Spleen (tissue), 11 donors: ENCODE measurements at regions not wholly inside any gene's neighbourhood (a gene's known extent, or its start where the extent isn't known, plus 50 kb on each side); places are given as distances from the start of the nearest gene placed in this dataset.

ENCODE experiments used
- DNase-seq: peaks from one replicate; pipeline ENCODE4 v3.0.0-alpha.2; 2020
- H3K27ac ChIP-seq, 8 donors: fragments of 200-600 bp; sonication (generic) in 7 of 8; 1 replicate in 4 of 8; 2 replicates in 4 of 8; pipeline versions ENCODE4 v1.5.0 to v1.8.0; 2016 to 2021; ENCODE audit warnings: inconsistent platforms in 4 of 8, mild to moderate bottlenecking in 4 of 8, moderate library complexity in 1 of 8
- H3K27me3 ChIP-seq, 7 donors: fragments of 200-600 bp; sonication (generic) in 6 of 7; replicated peaks in 1 of 7; 1 replicate in 4 of 7; 2 replicates in 3 of 7; pipeline versions ENCODE4 v1.5.0 to v1.8.0; 2016 to 2021; ENCODE audit warnings: inconsistent platforms in 3 of 7, mild to moderate bottlenecking in 1 of 7
- H3K36me3 ChIP-seq, 6 donors: fragments of 200-600 bp; sonication (generic) in 5 of 6; 1 replicate in 4 of 6; 2 replicates in 2 of 6; pipeline versions ENCODE4 v1.5.0 to v1.8.0; 2016 to 2021; ENCODE audit warnings: inconsistent platforms in 2 of 6
- H3K4me1 ChIP-seq, 6 donors: fragments of 200-600 bp; sonication (generic) in 5 of 6; 1 replicate in 3 of 6; 2 replicates in 3 of 6; pipeline versions ENCODE4 v1.5.0 to v1.8.0; 2016 to 2021; ENCODE audit warnings: inconsistent platforms in 3 of 6
- H3K4me3 ChIP-seq, 8 donors: fragments of 200-600 bp; sonication (generic) in 7 of 8; 1 replicate in 4 of 8; 2 replicates in 4 of 8; pipeline versions ENCODE4 v1.5.0 to v1.8.0; 2016 to 2021; ENCODE audit warnings: inconsistent platforms in 4 of 8, mild to moderate bottlenecking in 4 of 8, moderate library complexity in 2 of 8
- H3K9me3 ChIP-seq, 8 donors: fragments of 200-600 bp; sonication (generic) in 7 of 8; 1 replicate in 4 of 8; 2 replicates in 4 of 8; pipeline versions ENCODE4 v1.5.0 to v1.8.0; 2016 to 2021; ENCODE audit warnings: inconsistent platforms in 4 of 8
- POLR2A ChIP-seq, 3 donors: fragments of 450-650 bp; IDR thresholded peaks; one replicate each; pipeline ENCODE4 v1.5.1; 2017; ENCODE audit warnings: antibody characterized with exemption in 3 of 3, mild to moderate bottlenecking in 1 of 3
- POLR2AphosphoS5 ChIP-seq, 3 donors: sonication (generic); formaldehyde crosslinking; IDR thresholded peaks; one replicate each; pipeline ENCODE4 v1.5.1; 2017; ENCODE audit warnings: antibody characterized with exemption in 3 of 3
- WGBS, 5 donors: extraction: QIAGEN DNeasy Blood & Tissue Kit in 3 of 5; methylation state at CpG; one replicate each; pipeline versions ENCODE4 v1.1.5 to v1.1.7; 2013 to 2018; 5-methylcytosine and 5-hydroxymethylcytosine counted together
- intact Hi-C: fragments of 100-400 bp; cut with DNase I; formaldehyde crosslinking; loops from one replicate; pipeline ENCODE4 v1.15.0; 2023; ENCODE audit warnings: low total_unique reads
- TF ChIP-seq, protein P1 (sequence below), 11 experiments: fragments of 200-600 bp in 7 of 11; fragments of 450-650 bp in 4 of 11; sonication (generic) in 4 of 11; IDR thresholded peaks in 8 of 11; conservative IDR thresholded peaks in 3 of 11; 1 replicate in 7 of 11; 2 replicates in 4 of 11; pipeline versions ENCODE4 v1.4.0 to v1.8.0; 2016 to 2021; ENCODE audit warnings: antibody characterized with exemption in 11 of 11, inconsistent platforms in 4 of 11, mild to moderate bottlenecking in 1 of 11
- donor health status: healthy with polysubstance abuse.
- donor health status: DM: no; HTN: no; CAD: no; lungs with moderate emphysema.
- donor health status: DM: no; HTN: no; CAD: no.
- donor health status: Bipolar disorder and iron deficiency.
- donor health status: healthy.
- donor health status: DM: no; HTN: no; CAD: no.
- donor health status: DM: yes; HTN: yes; CAD: no.

DNA sequence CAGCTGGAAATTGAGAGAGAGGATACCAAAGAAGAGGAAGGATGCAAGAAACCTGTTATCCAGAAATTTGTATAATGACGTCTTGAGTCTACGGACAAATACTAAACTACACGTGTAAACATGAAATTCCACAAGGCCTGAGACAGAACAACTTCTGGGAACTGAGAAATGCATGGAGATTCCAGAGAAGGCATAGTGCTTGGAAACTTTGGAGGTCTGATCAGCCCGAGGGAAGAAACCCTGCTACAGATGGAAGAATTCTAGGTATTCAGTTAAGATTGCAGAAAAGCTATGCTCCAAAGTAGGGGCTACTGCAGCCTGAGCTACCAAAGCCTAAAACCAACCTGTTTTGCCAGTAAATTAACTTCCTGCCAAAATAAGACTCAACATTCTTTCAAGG is 120.4 kb downstream of the PDCL3 start:
- TF ChIP-seq POLR2AphosphoS5 (IDR thresholded peaks at IDR 0.05) (no peak), POLR2A (IDR thresholded peaks at IDR 0.05) (no peak)
- TF ChIP-seq, protein P1, sequence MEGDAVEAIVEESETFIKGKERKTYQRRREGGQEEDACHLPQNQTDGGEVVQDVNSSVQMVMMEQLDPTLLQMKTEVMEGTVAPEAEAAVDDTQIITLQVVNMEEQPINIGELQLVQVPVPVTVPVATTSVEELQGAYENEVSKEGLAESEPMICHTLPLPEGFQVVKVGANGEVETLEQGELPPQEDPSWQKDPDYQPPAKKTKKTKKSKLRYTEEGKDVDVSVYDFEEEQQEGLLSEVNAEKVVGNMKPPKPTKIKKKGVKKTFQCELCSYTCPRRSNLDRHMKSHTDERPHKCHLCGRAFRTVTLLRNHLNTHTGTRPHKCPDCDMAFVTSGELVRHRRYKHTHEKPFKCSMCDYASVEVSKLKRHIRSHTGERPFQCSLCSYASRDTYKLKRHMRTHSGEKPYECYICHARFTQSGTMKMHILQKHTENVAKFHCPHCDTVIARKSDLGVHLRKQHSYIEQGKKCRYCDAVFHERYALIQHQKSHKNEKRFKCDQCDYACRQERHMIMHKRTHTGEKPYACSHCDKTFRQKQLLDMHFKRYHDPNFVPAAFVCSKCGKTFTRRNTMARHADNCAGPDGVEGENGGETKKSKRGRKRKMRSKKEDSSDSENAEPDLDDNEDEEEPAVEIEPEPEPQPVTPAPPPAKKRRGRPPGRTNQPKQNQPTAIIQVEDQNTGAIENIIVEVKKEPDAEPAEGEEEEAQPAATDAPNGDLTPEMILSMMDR (IDR thresholded peaks at IDR 0.05 in 8 of 11, conservative IDR thresholded peaks at IDR 0.05 in 3 of 11), result no peak
- no peak overlapping the region for H3K27ac ChIP-seq
- H3K4me3 ChIP-seq, result no peak overlapping the region
- H3K9me3 ChIP-seq, result peaks cover 0 to 27% (median 10%) of the 10 kb centered on the region in 8 donors
- WGBS, 5 donors, result 84 to 93% (median 91%) methylated on average over 4 of the region's 4 CpGs
- no peak for DNase-seq
- H3K4me1 ChIP-seq, result no peaks in the 10 kb centered on the region
- intact Hi-C loops, result no loop called here
- H3K27me3 ChIP-seq, result no peaks in the 10 kb centered on the region
- H3K36me3 ChIP-seq, result no peaks in the 10 kb centered on the region

DNA sequence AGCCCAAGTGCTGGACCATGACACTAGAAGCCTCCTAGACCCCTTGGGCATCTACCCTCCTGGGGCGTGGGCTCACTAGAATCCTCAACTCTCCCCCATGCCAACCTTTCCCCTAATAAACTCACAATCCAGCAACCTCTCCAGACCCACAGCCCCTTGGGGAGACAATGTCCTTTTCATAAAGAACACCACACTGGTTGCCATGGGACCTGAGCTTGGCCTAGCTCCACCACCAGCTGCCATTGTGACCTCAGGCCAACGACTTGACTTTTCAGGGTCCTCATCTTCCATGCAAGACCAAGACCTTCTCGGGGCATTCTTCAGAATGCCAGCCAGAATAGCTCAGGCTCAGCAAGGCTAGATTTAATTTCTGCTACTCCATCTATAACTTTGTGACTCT is 128.1 kb upstream of the NPAS2 start:
- WGBS, 5 donors, result 54 to 88% (median 70%) methylated on average over 3 of the region's 3 CpGs
- no peak for DNase-seq
- Histone ChIP-seq H3K27me3 (peaks cover 0 to 3% (median 0%) of the 10 kb centered on the region in 7 donors), H3K4me1 (no peaks in the 10 kb centered on the region), H3K27ac (no peak overlapping the region), H3K9me3 (peaks cover 0 to 35% (median 21%) of the 10 kb centered on the region in 8 donors), H3K36me3 (no peaks in the 10 kb centered on the region), H3K4me3 (no peak overlapping the region)
- TF ChIP-seq, protein P1 (IDR thresholded peaks at IDR 0.05 in 8 of 11, conservative IDR thresholded peaks at IDR 0.05 in 3 of 11), result no peak
- no peak for TF ChIP-seq POLR2A (IDR thresholded peaks at IDR 0.05)
- no peak for TF ChIP-seq POLR2AphosphoS5 (IDR thresholded peaks at IDR 0.05)
- intact Hi-C loops, result no loop called here

DNA sequence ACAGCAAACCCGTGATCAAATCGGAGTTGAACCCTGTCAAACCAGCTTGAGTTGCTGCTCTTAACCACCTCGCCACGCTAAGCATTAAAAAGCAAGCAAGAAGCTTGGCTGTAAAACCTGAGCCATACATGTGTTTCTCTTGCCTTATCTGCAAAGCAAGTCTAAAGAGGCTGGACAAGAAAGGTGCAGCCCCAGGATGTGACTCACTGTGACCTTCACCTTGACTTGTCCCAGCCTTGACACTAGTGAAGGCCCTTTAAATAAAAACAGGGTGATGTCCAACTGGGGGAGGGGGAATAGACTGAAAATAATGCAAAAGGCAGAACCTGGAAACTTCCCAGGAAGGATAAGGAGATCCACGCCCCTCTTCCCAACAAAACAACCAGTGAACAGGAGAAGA is 127.6 kb upstream of the NPAS2 start:
- Histone ChIP-seq H3K27me3 (peaks cover 0 to 3% (median 0%) of the 10 kb centered on the region in 7 donors), H3K36me3 (no peaks in the 10 kb centered on the region), H3K4me1 (no peaks in the 10 kb centered on the region), H3K9me3 (peaks cover 0 to 34% (median 24%) of the 10 kb centered on the region in 8 donors), H3K4me3 (no peak overlapping the region), H3K27ac (no peak overlapping the region)
- TF ChIP-seq, protein P1 (IDR thresholded peaks at IDR 0.05 in 8 of 11, conservative IDR thresholded peaks at IDR 0.05 in 3 of 11), result no peak
- no peak for TF ChIP-seq POLR2AphosphoS5 (IDR thresholded peaks at IDR 0.05)
- no peak for TF ChIP-seq POLR2A (IDR thresholded peaks at IDR 0.05)
- intact Hi-C loops, result no loop called here
- DNase-seq, result no peak
- WGBS, 5 donors, result 83 to 92% (median 86%) methylated on average over 5 of the region's 5 CpGs

DNA sequence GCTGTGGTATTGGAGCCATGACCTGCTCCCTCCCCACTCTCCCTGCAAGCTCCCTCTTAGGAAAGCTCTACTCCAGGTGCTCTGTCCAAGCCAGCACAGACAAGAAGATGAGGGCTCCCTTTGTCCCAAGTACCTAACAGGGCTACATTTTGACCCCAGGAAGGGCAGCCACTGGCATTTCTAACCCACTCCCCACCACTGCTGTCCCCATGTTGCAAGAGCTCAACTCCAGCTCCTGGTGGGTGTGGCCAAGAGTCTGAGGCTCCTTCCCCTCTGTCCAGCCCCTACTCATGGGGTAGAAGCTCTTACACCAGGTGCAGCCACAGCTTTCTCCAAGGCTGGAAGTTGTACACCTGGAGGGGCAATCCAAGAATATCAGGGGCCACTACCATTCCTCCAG is 127.0 kb upstream of the NPAS2 start:
- no peaks in the 10 kb centered on the region for H3K36me3 ChIP-seq
- H3K27ac ChIP-seq, result no peak overlapping the region
- H3K27me3 ChIP-seq, result peaks cover 0 to 3% (median 0%) of the 10 kb centered on the region in 7 donors
- TF ChIP-seq POLR2A (IDR thresholded peaks at IDR 0.05) (no peak), POLR2AphosphoS5 (IDR thresholded peaks at IDR 0.05) (no peak)
- TF ChIP-seq, protein P1 (IDR thresholded peaks at IDR 0.05 in 8 of 11, conservative IDR thresholded peaks at IDR 0.05 in 3 of 11), result no peak
- intact Hi-C loops, result no loop called here
- no peak for DNase-seq
- no peak overlapping the region for H3K4me3 ChIP-seq
- peaks cover 0 to 39% (median 28%) of the 10 kb centered on the region in 8 donors for H3K9me3 ChIP-seq
- H3K4me1 ChIP-seq, result no peaks in the 10 kb centered on the region
